Pancreas (tissue), 10 donors: ENCODE measurements at regions not wholly inside any gene's neighbourhood (a gene's known extent, or its start where the extent isn't known, plus 50 kb on each side); places are given as distances from the start of the nearest gene placed in this dataset.
A peak's percentile ranks its signal among the peaks of the same experiment; 100 is the strongest.
"Not testable (repeated sequence)": the region's sequence is repeated elsewhere in the genome, so short reads cannot be mapped to it uniquely, and the experiment has no call there.

Source experiments
- ATAC-seq, 4 donors: fragments of 200-7000 bp; cut with Tn5 transposase; one replicate each; pipeline versions ENCODE4 v1.8.0 to v1.9.1; 2020; ENCODE audit warnings: mild to moderate bottlenecking in 4 of 4, moderate library complexity in 4 of 4
- DNase-seq, 6 donors: peaks; one replicate each; pipeline ENCODE4 v3.0.0-alpha.2; 2020
- FAIRE-seq: peaks from 2 replicates; lab custom pipeline; 2012; peaks lifted over from hg19 to GRCh38; lab: Jason Lieb, UNC
- H3K27ac ChIP-seq, 4 donors: fragments of 200-600 bp; sonication (generic); 1 replicate in 3 of 4; 2 replicates in 1 of 4; pipeline versions ENCODE4 v1.5.0 to v1.8.0; 2020
- H3K27me3 ChIP-seq, 4 donors: fragments of 200-600 bp; one replicate each; pipeline ENCODE4 v1.8.0; 2021
- H3K36me3 ChIP-seq, 3 donors: fragments of 200-600 bp; sonication (generic) in 1 of 3; one replicate each; pipeline versions ENCODE4 v1.5.0 to v1.8.0; 2020 to 2021
- H3K4me1 ChIP-seq, 3 donors: fragments of 200-600 bp; one replicate each; pipeline ENCODE4 v1.8.0; 2021
- H3K4me3 ChIP-seq, 4 donors: fragments of 200-600 bp; sonication (generic) in 2 of 4; one replicate each; pipeline versions ENCODE4 v1.5.0 to v1.8.0; 2020 to 2021
- H3K9me3 ChIP-seq, 4 donors: fragments of 200-600 bp; one replicate each; pipeline ENCODE4 v1.8.0; 2021
- WGBS, 2 donors: extraction: QIAGEN DNeasy Blood & Tissue Kit; methylation state at CpG; one replicate each; pipeline ENCODE4 v1.1.7; 2013; 5-methylcytosine and 5-hydroxymethylcytosine counted together
- intact Hi-C, 3 donors: fragments of 100-400 bp; cut with DNase I; formaldehyde crosslinking; loops; one replicate each; pipeline versions ENCODE4 v1.11.1 to v1.14.2; 2022
- TF ChIP-seq, protein P1 (sequence below), 4 donors: fragments of 200-600 bp; sonication (generic) in 3 of 4; IDR thresholded peaks; one replicate each; pipeline versions ENCODE4 v1.5.0 to v1.8.0; 2021; ENCODE audit warnings: antibody characterized with exemption in 4 of 4
- donor health status: healthy with polysubstance abuse.
- donor health status: DM: no; HTN: no; CAD: no; lungs with moderate emphysema.
- donor health status: DM: no; HTN: no; CAD: no.
- donor health status: control.
- donor health status: control.
- donor health status: Bipolar disorder and iron deficiency.
- donor health status: DM: yes; HTN: yes; CAD: no.
- donor health status: DM: no; HTN: no; CAD: no.
- donor health status: DM: no; HTN: no; CAD: no.
- donor health status: DM: yes; HTN: yes; CAD: no.

DNA sequence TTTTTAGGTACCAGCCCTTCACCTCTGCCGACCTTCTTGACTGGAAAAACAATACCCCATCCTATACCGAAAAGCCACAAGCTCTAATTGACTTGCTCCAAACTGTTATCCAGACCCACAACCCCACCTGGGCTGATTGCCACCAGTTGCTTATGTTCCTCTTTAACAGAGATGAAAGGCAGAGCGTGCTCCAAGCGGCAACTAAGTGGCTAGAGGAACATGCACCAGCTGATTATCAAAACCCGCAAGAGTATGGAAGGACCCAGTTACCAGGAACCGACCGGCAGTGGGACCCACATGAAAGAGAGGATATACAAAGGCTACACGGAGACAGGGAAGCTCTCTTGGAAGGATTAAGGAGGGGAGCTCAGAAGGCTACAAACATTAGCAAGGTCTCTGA lies 86.1 kb upstream of the TANC1 start:
- DNase-seq (no peak), ATAC-seq (no peak), FAIRE-seq (no peak)
- Histone ChIP-seq H3K4me3 (no peak overlapping the region), H3K4me1 (no peaks in the 10 kb centered on the region), H3K9me3 (no peaks in the 10 kb centered on the region), H3K36me3 (no peaks in the 10 kb centered on the region), H3K27me3 (no peaks in the 10 kb centered on the region), H3K27ac (no peak overlapping the region)
- intact Hi-C loops, result no loop called here
- 87 to 93% methylated on average over 8 of the region's 8 CpGs for WGBS, 2 donors
- TF ChIP-seq, protein P1, sequence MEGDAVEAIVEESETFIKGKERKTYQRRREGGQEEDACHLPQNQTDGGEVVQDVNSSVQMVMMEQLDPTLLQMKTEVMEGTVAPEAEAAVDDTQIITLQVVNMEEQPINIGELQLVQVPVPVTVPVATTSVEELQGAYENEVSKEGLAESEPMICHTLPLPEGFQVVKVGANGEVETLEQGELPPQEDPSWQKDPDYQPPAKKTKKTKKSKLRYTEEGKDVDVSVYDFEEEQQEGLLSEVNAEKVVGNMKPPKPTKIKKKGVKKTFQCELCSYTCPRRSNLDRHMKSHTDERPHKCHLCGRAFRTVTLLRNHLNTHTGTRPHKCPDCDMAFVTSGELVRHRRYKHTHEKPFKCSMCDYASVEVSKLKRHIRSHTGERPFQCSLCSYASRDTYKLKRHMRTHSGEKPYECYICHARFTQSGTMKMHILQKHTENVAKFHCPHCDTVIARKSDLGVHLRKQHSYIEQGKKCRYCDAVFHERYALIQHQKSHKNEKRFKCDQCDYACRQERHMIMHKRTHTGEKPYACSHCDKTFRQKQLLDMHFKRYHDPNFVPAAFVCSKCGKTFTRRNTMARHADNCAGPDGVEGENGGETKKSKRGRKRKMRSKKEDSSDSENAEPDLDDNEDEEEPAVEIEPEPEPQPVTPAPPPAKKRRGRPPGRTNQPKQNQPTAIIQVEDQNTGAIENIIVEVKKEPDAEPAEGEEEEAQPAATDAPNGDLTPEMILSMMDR (IDR thresholded peaks at IDR 0.05), result no peak

DNA sequence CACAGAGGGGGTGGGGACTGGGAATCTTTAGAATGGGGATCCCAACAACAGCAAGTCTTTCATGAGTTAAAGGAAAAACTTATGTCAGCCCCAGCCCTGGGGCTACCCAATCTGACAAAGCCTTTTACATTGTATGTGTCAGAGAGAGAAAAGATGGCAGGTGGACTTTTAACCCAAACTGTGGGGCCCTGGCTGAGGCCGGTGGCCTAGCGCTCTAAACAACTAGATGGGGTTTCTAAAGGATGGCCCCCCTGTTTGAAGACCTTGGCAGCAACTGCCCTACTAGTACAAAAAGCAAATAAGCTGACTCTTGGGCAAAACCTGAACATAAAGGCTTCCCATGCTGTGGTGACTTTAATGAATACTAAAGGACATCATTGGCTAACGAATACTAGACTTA lies 83.9 kb upstream of the TANC1 start:
- H3K4me3 ChIP-seq, DNase-seq, H3K27ac ChIP-seq, H3K27me3 ChIP-seq, H3K9me3 ChIP-seq, intact Hi-C loops, ATAC-seq, H3K36me3 ChIP-seq, H3K4me1 ChIP-seq, FAIRE-seq: not testable (repeated sequence)
- 82 to 84% methylated on average over 3 of the region's 3 CpGs for WGBS, 2 donors

DNA sequence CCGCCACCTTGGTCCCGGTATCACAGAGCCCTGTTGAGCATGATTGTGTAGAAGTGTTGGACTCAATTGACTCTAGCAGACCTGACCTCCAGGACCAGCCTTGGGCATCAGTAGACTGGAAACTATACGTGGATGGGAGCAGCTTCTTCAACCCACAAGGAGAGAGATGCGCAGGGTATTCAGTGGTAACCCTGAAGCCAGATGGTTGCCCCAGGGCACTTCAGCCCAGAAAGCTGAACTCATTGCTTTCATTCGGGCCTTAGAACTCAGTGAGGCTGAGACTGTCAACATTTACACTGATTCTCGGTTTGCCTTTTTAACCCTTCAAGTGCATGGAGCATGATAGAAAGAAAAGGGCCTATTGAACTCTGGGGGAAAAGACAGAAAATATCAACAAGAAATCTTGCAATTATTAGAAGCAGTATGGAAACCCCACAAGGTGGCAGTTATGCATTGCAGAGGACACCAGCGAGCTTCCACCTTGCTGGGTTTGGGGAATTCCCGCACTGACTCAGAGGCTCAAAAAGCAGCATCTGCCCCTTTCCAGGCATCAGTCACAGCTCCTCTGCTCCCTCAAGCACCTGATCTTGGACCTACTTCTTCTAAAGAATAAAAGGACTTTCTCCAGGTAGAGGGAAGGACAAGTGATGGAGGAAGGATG lies 83.3 kb upstream of the TANC1 start:
- H3K27ac ChIP-seq, H3K27me3 ChIP-seq, intact Hi-C loops, H3K9me3 ChIP-seq, FAIRE-seq, DNase-seq, ATAC-seq, H3K4me1 ChIP-seq, H3K36me3 ChIP-seq, H3K4me3 ChIP-seq: not testable (repeated sequence)
- WGBS, 2 donors, result 64 to 67% methylated on average over 8 of the region's 8 CpGs

DNA sequence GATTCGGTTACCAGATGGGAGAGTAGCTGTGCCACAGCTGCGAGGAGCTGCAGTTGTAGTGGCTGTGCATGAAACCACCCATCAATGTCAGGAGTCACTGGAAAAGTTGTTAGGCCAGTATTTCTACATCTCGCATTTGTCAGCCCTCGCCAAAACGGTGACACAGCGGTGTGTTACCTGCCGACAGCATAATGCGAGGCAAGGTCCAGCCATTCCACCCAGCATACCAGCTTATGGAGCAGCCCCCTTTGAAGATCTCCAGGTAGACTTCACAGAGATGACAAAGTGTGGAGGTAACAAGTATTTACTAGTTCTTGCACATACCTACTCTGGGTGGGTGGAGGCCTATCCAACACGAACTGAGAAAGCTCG lies 82.8 kb upstream of the TANC1 start:
- peak in 5 of 6 donors; percentile 25 to 73 (median 67) for DNase-seq
- not testable (repeated sequence) for FAIRE-seq
- 30 to 39% methylated on average over 10 of the region's 10 CpGs for WGBS, 2 donors

DNA sequence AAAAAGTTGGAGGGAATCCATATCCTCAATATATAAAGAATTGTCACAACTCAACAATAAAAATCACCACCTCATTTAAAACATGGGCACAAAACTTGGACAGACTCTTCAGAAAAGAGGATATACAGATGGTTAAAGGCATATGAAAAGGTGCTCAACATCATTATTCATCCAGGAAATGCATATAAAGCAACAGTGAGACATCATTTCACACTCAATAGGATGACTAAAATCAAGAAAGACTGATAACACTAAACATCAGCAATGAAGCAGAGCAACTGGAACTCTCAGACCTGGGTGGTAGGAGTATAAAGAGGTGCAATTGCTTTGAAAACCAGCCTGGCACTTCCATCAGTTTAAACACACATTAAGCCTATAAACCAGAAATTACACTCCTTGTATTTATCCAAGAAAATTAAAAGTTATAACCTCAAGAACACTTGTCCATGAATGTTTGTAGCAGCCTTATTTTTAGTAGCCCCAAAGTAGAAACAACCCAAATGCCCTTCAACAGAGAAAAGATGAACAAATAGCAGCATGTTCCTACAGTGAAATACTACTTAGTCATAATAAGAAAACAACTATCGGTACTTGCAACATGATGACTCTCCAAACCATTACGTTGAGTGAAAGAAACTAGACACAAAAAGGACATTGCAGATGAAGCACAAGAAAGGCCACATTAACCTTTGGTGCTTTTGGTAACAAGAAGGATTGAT lies 79.1 kb upstream of the TANC1 start:
- intact Hi-C loops, result no loop called here
- no peak overlapping the region for H3K27ac ChIP-seq
- no peak overlapping the region for H3K4me3 ChIP-seq
- no peaks in the 10 kb centered on the region for H3K36me3 ChIP-seq
- ATAC-seq (no peak), DNase-seq (no peak), FAIRE-seq (no peak)
- H3K9me3 ChIP-seq, result no peaks in the 10 kb centered on the region
- TF ChIP-seq, protein P1 (IDR thresholded peaks at IDR 0.05), result no peak
- H3K27me3 ChIP-seq, result no peaks in the 10 kb centered on the region
- H3K4me1 ChIP-seq, result no peaks in the 10 kb centered on the region
- WGBS, 2 donors, result 96% methylated on average over 2 of the region's 2 CpGs

More for the DNA sequence above, 82.8 kb upstream of the TANC1 start:
- H3K36me3 ChIP-seq, H3K27me3 ChIP-seq, ATAC-seq, H3K9me3 ChIP-seq, intact Hi-C loops, H3K27ac ChIP-seq, H3K4me1 ChIP-seq, H3K4me3 ChIP-seq: not testable (repeated sequence)

DNA sequence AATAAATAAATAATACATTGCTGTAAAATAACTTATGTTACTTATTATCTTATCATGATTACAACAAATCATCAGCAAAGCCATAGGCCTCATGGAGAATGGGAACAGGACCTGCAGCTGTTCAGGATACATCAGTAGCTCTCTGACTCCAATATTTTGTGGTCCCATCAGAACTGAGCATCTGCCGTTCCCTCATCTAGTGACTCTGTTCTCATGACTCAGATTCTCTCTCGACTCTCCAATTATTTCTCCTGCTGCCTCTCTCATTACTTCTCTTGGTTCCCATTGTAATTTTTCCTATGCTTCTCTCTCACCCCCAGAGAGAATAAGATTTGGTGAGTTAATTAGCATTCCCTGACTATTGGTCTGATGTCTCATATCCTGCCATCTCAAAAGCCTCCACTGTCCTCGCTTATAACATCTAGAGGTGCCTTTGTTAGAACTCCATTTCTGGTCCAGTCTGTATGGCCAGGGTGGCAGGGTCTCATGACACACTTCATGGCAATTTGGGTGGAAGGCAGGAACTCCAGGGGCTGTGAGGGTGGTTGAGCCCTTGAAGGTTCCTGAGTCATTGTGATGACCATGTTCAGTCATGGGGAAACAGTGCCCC lies 78.0 kb upstream of the TANC1 start:
- no peak for FAIRE-seq
- 88 to 90% methylated on average over 3 of the region's 3 CpGs for WGBS, 2 donors
- Histone ChIP-seq H3K36me3 (no peaks in the 10 kb centered on the region), H3K9me3 (no peaks in the 10 kb centered on the region), H3K4me1 (no peaks in the 10 kb centered on the region), H3K27ac (no peak overlapping the region), H3K27me3 (no peaks in the 10 kb centered on the region), H3K4me3 (no peak overlapping the region)
- TF ChIP-seq, protein P1 (IDR thresholded peaks at IDR 0.05), result no peak
- ATAC-seq, result no peak
- DNase-seq, result no peak
- intact Hi-C loops, result loop anchor here in 1 of 3 donors (10.0 kb wide), 1 partner anchor 234 kb away; no protein-coding TSS in a partner anchor
